GM23248 (cell line): ENCODE measurements at regions not wholly inside any gene's neighbourhood (a gene's known extent, or its start where the extent isn't known, plus 50 kb on each side); places are given as distances from the start of the nearest gene placed in this dataset.

Experiments
- EZH2 ChIP-seq: fragments of 200-600 bp; sonication (generic); IDR thresholded peaks from 2 replicates; pipeline ENCODE4 v1.6.1; 2018; ENCODE audit warnings: antibody characterized with exemption, mild to moderate bottlenecking; ENCODE audit not compliant: insufficient read depth, poor library complexity, severe bottlenecking
- EZH2phosphoT487 ChIP-seq: fragments of 200-600 bp; sonication (generic); IDR thresholded peaks from 2 replicates; pipeline ENCODE4 v1.6.1; 2018; ENCODE audit warnings: antibody characterized with exemption, moderate library complexity, mild to moderate bottlenecking, low read depth; ENCODE audit not compliant: insufficient read depth

DNA sequence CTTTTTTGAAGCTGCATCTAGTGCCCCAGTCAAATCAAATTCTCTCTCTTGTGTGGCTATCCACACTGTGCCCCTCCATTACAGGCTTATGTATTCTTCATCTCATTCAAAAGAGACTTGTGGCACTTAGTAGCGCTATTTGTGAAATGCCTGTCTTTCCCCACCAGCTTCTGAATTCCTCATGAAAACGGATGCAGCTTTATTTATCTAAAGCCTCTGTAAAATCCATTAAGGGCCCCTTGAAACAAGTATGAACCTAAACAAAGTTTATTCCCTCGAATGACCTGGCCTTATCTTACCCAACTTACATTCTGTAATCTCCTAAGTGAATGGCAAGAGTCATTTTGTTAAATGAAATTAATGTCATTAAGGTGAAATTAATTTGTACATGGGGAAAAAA is 417.4 kb upstream of the PIK3C3 start:
- no peak for TF ChIP-seq EZH2
- TF ChIP-seq EZH2phosphoT487 = no peak
